ENCODE measurements at regions not wholly inside any gene's neighbourhood (a gene's known extent, or its start where the extent isn't known, plus 50 kb on each side); places are given as distances from the start of the nearest gene placed in this dataset.

DNA sequence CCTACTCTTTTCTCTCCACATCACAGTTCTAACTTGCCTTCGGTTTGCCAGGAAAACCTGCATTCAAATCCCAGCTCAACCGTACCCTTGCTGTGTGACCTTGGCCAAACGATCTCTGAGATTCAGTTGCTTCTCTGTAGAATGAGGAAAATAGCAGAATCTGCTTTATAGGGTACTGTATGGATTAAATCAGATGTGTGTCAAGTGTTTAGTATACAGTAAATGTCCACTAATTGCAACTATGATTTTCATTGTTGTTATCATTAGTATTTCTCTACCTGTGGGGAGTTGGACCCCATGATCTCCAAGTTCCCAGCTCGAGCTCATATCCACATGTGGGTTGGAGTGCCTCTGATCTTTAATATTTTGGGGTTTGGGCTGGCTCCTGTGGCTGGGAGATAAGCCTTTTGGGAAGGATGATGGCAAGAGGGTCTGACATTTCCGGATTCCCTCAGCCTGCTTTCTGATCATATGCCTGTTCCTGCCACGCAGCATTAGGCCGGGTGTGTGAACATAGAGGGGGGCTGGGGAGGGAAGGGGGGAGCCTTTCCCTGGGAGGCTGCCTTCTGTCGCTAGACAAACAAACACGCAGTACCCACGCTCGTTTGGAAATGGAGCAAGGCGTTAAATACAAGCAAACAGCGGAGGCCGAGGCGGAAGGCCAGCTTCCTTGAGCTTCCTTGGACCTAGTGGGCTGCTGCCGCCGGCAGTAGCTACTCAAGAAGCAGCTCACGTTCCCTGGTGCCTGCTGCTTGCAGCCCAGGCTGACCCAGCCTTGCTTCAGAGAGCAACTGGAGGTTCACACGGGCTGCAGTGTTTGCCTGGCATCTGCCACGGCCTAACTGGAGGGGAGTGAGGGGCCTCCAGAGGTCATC lies 213.5 kb upstream of the LHX5 start:
- DNase-seq (ENCODE audit: low read depth): no peak

DNA sequence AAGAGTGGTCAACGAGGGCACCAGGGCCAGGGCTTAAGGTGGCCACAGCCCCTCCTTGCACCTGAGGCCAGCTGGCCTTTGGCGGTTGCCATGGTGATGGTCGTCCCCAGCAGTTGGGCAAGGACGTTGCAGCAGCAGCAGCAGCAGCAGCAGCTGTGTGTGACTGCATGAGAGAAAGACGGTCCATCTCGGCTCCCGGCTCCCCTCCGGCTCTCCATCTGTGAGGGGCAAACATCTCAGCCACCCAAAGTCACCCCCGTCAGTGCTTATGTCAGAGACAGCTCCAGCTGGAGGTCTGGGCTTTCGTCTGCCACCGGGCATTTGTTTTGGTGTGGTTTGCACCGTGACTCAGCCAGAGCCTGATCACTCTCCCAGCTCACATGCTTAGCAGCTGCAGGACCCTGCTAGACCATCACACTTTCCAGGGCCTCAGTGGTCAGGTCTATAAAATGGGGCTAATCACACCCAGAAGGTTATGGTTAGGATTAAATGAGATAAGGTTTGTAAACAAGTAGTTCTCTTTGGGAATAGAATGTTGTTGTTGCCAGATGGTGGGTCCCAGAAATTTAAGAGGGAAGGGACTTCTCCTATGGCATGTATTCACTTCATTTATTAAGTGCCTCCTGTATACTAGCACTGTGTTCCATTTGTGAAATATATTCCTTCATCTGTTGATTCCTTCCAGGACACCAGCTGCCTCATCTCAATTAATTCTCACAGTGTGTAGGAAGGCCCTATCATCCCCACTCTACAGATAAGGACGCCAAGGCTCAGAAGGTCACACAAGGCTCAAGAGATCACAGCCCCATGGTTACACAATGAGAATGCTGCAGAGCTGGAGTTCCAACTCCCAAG lies 212.6 kb upstream of the LHX5 start:
- DNase-seq (ENCODE audit: low read depth): peak; percentile 58

DNA sequence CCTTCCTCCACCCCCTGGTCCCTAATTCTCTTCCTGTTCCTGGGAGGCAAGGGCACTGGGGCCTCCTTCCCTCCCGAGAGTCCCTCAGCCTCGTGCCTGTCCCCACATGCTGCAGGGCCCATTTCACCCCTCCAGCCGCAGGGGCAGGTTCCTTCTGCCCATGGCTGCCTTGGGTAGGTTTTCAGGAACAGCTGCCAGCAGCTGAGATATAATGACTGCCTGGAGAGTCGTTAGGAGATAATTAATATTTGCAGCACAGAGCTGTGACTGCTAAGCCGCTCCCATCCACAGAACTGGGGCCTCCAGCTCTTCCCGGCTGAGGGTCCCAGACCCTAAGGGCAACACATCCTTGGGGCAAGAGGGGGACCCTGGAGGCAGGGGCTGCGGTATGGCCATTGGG lies 211.9 kb upstream of the LHX5 start:
- DNase-seq (ENCODE audit: low read depth): no peak

DNA sequence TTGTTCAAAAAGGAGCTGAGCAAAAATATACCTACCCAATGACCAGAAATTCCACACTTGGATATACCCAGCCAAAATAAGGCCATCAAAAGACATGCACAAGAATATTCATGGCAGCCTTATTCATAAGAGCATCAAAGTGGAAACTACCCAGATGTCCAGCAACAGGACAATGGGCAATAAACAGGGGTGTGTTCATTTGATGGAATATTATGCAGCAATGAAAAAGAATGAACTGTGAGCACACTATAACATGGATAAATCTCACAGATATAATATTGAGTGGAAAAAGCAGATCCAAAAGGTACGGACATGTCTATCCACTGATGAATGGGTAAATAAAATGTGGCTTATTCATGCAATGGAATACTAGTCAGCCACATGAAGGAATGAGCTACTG lies 209.2 kb upstream of the LHX5 start:
- no peak for DNase-seq (ENCODE audit: low read depth)

DNA sequence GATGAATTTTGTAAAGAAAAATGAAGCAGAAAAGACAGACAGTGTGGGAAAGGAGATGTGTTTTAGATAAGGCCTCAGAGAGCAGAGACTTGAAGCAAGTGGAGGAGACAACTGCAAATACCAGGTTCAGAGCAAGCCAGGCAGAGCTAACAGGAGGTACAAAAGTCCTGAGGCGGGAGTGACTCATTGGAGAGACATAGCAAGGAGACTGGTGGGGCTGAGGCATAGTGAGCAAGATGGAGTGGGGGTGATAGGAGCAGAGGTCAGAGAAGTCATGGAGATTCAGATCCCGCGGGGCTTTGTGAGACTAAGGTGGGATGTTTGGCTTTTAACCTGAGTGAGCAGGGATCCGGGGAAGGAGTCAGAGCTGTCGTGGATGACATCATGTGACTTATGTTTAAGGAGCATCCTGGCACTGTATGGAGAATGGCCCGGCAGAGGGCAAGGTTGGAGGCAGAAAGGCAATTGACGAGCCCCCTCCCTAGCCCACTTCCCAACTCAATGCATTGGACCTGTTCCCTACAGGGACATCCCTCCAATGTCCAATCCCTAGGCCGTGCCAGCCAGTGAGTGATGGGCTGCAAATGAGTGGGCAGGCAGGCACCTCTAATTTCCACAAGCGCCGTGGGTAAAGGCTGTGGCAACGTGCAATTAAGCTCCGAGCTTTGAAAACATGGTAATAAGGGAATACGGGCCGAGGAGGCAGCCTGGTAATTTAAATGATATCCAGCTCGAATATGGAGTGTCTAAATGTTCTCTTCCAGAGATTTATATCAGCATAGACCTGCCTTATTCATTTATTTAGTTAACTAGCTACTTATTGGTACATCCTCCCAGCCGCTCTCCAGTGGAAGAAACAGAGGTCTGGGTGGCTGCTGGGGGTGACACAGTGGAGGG lies 206.8 kb upstream of the LHX5 start:
- peak; percentile 23 for DNase-seq (ENCODE audit: low read depth)

DNA sequence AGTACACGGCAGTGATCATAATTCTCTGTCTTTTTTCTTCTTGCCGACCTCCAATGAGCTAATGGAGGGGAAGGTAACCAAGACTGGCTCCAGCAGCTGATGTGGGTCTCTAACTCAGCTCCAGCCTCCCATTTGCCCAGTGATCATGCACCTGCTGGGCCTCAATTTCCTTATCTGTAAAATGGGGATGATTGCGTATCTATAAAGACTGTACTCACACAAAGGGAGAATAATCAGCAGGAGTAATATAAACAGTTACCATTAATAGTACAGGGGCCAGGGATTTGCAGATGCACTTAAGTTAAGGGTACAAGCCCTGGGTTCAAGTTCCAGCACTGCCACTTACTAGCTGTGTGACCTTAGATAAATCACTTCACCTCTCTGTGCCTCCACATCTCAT lies 204.9 kb upstream of the LHX5 start:
- no peak for DNase-seq (ENCODE audit: low read depth)

DNA sequence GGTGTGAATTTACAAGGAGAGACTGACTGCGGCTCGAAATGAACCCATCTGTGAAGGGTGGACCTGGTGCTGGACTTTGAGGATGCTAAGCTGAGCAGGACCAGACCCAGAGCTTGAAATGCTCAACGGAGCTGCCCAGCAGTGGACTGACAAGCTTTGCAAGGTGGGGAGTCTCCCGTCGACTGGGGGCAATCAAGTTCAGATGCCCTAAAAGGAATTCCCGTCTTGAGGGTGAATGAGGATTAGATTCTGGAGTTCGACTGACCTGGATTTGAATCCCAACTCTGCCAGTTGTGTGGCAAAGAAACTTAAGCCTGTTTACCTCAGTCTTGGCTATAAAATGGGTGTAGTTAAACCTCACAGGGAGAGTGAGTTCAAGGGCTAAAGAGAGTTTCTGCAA lies 204.4 kb upstream of the LHX5 start:
- no peak for DNase-seq (ENCODE audit: low read depth)

DNA sequence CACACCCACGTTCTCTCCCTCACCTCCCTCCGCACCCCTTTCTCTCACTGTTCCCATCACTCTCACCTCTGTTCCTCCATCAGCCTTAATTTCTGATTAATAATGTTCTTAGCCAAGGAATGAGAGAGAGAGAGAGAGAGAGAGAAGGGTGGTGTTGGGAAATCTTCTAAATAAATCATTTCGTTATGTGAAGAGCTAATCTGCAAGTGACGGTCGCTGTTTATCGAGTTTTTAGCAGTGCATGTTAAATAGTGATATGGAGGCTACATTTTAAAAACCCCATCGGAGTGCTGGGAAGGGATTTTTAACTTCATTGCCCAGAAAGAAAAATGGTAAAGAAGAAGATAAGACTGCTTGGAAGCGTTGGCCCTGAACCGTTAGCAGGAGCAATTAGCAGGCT lies 203.3 kb upstream of the LHX5 start:
- DNase-seq (ENCODE audit: low read depth): no peak

DNA sequence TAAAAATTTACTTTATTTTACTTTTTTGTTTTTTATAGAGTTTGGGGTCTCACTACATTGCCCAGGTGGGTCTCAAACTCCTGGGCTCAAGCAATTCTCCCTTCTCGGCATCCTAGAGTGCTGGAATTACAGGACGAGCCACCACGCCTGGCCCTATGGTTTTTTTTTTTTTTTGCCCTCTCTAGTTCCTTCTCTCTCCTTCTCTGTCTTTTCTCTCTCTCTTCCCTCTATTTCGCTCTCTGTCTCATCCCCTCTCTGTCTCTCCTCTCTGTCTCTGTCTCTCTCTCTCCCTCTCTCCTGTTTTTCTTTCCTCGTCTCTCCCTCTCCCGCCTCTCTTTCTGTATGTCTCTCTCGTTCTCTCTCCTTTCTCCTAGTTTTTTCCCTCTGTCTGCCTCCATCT lies 202.6 kb upstream of the LHX5 start:
- DNase-seq (ENCODE audit: low read depth): no peak

DNA sequence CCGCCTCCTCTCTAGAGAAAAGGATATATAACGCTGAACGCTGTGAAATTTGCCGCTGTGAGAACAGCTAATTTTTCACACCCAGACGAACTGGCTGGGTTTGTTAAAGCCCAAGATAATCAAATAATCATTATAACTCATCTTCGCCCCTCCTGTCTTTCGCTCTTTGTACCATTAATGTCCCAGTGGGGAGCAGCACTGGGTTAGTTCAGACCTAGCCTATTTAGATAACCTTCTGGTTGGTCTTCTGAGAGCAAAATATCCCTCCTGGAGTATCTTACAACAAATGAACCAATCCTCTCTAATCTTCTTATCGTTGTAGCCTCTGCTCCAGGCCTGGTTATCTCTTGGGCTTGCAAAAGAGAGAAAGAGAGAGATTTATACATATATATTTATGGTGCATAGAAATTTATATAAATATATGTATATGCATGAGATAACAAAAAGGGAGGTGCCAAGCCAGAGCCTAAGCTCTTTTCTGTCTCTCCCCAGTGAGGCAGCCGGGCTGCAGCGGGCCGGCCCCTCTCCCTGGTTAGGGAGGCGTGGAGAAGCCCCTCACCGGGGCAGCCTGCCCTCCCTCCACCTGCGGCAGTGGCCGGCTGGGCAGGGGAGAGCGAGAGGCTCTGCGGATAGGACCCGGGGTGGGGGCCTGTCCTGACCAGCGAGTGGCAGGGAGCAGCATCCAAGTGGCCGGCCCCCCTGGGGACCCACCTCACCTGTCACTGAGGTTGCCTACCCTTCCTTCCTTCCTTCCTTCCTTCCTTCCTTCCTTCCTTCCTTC lies 202.0 kb upstream of the LHX5 start:
- DNase-seq (ENCODE audit: low read depth): no peak

DNA sequence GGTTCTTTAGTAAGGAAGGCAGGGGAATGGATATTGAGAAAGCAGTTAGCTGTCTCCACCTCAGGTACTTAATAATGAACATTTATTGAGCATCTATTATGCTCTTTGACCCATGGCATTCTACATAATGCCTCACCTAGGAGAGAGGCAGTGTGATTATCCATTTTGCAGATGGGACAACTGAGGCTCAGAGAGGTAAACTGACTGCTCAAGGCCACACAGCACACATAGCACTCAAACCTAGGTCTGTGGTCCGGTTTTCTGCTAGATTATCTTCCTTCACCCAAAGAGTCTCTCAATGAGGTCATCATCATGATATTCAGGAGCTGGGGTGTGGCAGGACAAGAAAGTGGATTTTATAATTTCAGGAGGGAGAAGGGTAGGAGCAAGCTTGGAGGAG lies 199.1 kb upstream of the LHX5 start:
- DNase-seq (ENCODE audit: low read depth): no peak

DNA sequence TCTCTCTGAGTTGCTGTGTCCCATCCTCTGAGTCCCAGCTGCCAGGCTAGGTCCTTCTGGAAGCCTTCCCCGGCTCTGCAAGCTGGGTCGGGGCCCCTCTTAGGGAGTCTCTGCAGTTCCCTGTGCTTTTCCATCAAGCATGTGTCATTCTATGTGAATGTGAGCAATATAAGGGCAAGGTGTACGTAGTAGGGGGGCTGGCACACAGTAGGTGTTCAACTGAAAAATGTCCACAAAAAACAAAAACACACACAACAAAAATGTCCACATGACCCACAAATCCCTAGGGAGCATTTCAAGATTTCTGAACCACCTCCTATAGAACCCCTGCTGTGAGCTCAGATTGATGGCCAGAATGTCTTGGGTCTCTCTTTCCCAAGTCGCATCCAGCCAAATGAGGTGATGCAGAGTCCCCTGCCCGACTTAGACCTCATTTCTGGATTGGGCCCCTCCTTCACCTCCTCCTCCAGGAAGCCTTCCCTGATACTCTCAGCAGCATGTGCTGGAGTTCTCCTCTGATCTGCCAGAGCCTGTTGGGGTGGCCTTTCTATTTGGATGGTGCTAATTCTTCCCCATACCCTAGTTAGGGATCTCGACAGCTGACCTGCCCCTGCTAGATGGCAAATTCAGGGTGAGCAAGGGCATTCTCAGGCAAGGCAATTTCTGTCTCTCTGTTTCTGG lies 196.1 kb upstream of the LHX5 start:
- DNase-seq (ENCODE audit: low read depth): no peak

DNA sequence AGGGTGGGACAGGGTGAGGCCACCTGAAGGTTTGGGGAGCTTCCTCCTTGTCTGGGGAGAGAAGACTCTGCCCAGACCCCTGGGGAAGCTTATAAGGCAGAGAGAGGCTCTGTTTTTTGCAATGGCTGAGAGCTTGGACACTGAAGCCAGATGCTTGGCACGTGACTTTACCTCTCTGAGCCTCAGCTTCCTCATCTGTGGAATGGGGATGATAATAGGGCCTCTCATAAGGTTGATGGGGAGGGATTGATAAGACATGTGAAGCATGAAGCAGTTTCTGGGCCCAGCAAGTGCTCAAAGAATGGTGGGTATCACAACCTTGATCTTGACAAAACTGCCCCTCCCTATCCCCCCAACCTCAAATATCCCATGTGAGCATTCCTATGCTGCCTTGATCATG lies 195.4 kb upstream of the LHX5 start:
- DNase-seq (ENCODE audit: low read depth): no peak

DNA sequence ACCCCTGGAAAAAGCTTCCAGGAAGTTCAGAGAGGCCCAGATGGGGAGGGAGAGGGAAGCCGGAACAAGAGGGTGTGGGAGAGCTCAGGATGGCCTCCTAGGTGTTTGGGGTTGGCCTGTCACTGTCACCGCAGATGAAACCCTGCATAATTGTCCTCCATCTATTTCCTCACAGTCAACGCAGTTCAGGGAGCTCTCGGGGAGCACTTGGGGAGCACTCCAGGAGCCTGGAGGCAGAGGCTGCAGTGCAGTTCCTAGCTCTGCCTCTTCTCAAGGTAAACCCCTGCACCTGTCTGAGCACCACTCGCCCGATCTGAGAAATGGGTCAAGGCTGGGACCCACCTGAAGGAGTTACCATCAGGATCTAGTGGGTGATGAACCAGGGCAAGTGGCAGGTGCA lies 194.6 kb upstream of the LHX5 start:
- DNase-seq (ENCODE audit: low read depth): no peak

DNA sequence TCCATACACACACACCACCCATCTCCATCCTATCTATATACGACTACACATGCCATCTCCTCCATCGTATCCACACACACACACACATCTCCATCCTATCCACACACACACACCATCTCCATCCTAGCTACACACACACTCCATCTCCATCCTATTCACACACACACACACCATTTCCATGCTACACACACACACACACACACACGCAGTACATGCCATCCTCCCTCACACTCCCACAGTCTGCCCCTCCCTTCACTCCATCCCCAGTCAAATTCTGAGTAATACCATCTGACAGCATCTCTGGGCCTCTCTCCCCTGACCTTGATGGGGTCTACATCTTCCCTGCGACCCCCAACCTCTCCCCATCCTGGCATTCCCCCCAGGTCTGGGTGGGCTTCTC lies 193.8 kb upstream of the LHX5 start:
- DNase-seq (ENCODE audit: low read depth): no peak

DNA sequence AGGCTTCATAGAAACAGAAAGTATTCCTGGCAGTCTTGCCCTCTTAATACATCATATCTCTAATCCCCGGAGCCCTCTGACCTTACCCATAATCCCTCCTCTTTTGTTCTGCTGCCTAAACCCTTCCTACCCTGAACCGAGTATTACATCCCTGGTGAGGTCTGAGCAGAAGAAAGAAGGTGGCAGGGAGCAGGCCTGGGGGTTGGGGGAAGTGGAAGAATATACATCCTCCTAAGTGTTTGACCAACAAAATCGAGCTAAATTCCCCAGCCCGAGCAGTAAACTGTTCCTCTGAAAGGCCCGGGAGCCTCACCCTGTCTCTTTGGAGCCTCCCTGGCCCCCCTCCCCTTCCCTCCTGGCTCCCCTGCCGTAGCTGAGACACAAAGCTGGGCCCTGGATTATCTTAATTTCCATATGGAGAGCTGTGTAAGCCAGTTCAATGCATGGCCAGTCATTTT lies 192.6 kb upstream of the LHX5 start:
- no peak for DNase-seq (ENCODE audit: low read depth)

DNA sequence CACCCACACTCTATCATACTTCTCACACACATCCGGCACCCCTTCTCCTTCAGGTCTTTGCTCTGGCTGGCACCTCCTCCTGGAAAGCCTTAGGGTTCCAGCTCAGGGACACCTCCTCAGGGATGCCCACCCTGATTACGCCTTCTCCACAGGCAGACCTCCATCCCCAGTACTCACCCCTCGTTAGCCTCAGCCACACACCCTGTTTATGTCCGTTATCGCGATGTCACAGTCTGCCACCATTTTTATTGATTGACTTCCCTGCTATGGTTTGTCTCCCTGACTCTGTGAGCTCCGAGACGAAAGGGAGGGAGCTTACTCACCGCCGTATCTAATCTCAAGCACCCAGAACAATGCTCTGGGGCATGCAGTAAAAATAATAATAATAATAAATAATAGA lies 191.7 kb upstream of the LHX5 start:
- no peak for DNase-seq (ENCODE audit: low read depth)

DNA sequence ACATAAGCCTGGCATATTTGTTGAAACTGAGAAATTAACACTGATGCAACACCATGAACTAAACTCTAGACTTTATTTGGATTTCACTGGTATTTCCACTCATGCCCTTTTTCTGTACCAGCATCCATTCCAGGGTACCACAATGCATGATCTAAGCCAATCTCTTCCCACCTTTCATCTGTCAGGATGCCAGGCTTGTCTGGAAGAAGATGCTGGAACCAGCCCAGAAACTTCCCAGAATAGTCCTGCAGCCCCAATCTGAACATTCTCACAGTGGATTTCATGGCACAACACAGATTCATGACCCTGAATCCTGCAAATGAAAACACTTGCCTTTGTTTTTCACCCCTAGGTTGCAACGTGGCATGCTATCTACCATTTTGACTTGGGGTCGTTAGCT lies 189.3 kb upstream of the LHX5 start:
- DNase-seq (ENCODE audit: low read depth): no peak

DNA sequence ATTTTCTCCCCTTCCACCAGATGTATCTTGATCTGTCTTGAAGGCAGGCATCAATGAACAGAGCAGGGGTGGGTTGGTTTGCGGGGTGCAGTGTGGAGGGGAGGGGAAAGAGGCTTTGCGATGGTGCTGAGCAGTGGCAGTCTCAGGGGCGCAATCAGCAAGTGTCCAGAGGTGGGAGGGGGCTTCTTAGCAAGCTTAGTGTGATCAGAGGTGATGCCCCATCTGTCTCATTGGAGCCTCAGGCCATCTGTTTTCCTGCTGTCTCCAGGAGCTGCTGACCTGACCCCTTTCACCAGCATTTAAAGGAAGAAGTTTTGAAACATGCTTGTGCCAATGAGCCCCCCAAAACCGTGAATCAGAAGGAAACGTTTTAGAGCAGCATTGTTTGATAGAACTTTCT lies 187.7 kb upstream of the LHX5 start:
- no peak for DNase-seq (ENCODE audit: low read depth)

DNA sequence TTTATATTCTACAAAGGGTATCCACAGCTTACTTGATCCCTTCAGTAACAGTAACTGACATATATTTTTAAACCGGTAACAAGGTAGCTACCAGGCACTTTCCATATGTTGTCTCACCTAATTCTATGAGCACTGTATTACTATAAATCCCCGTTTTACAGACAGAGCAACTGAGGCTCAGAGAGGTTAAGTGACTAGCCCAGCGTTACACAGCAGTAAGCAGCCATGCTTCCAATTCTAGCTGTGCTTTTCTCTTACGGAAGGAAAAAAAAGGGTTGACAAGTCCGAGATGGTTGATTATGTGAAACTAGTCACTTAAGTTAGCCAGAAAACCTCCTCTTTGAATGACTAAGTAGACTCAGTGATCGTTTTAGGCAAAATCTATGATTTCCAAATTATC lies 187.3 kb upstream of the LHX5 start:
- DNase-seq (ENCODE audit: low read depth): no peak

Measured in HT1080 (cell line).